G401 (cell line): ENCODE measurements at regions not wholly inside any gene's neighbourhood (a gene's known extent, or its start where the extent isn't known, plus 50 kb on each side); places are given as distances from the start of the nearest gene placed in this dataset.

Source experiments
- DNase-seq: peaks from one replicate; pipeline ENCODE4 v3.0.0-alpha.2; 2015; ENCODE audit warnings: low spot score
- in situ Hi-C: cut with HindIII; loops from 2 replicates; pipeline ENCODE4 v1.10.0; 2016; ENCODE audit warnings: low sequenced_read_pairs, mixed read lengths

DNA sequence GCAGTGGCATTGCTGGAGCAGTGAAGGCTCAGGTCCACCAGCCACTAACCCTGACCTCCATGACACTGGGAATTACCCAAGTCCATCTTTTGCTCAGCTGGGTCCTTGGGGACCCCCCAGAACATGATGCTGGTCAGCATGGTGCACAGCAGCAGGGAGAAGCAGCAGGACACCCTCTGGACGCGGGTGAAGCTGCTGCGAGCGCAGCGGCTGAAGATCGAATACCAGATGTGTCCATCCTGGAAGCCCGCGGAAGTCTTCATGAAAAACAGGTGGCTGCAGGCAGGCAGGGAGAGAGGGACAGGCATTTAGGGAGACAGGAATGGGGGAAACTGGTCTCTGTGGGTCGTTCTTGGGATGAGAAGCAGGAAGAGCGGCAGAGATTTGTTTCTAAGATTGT, 53.4 kb upstream of the GCSH start:
- in situ Hi-C loops, result no loop called here
- DNase-seq, result no peak

DNA sequence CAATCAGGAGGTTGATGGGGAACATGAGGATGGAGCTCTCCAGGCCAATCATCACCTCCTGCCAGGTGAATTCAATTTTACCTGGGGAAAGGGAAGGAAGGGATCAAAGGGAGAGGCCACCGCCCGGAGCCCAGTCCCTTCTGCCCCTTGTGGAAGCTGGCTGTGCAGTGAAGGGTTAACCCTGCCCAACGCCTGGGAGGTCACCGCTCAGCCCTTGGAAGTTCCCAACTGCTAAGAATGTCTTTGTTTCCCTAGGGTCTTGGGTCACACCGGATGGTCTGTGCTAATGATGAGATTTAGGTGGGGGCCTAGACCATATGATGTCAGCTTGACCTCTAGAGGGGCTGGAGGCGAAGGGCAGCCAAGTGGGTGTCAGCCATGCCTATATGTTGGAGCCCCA, 52.1 kb upstream of the GCSH start:
- DNase-seq, result no peak

More for the DNA sequence above, 52.1 kb upstream of the GCSH start:
- in situ Hi-C loops, result no loop called here
